T-helper 1 cell treated with Interleukin-12 subunit alpha and Interleukin-12 subunit beta and Interleukin-4 antibody, amounts not matched to agents 30 ng/mL and 1 ng/mL, for 36 hours (primary cell): ENCODE measurements at regions not wholly inside any gene's neighbourhood (a gene's known extent, or its start where the extent isn't known, plus 50 kb on each side); places are given as distances from the start of the nearest gene placed in this dataset.

Source experiments
- intact Hi-C: fragments of 100-400 bp; cut with micrococcal nuclease; formaldehyde crosslinking; loops from one replicate; pipeline ENCODE4 v1.15.1; 2024

- intact Hi-C loops: no loop called here
Measured at GRCh38 chr22:48573766-48574165, 1253.9 kb downstream of the BRD1 start.

GRCh38 chr22:48572951-48573350 lies 1254.7 kb downstream of the BRD1 start:
- intact Hi-C loops: no loop called here

- intact Hi-C loops: no loop called here
Measured at GRCh38 chr22:48570912-48571311, 1256.8 kb downstream of the BRD1 start.

- intact Hi-C loops: no loop called here
Measured at GRCh38 chr22:48569476-48570233, 1258.0 kb downstream of the BRD1 start.

- intact Hi-C loops: no loop called here
Measured at GRCh38 chr22:48568736-48569330, 1258.8 kb downstream of the BRD1 start.

- intact Hi-C loops: no loop called here
Measured at GRCh38 chr22:48567213-48567975, 1260.3 kb downstream of the BRD1 start.

- intact Hi-C loops: no loop called here
Measured at GRCh38 chr22:48566741-48567140, 1260.9 kb downstream of the BRD1 start.

- intact Hi-C loops: no loop called here
Measured at GRCh38 chr22:48565901-48566501, 1261.7 kb downstream of the BRD1 start.

GRCh38 chr22:48564995-48565394 lies 1262.7 kb downstream of the BRD1 start:
- intact Hi-C loops: no loop called here

- intact Hi-C loops: no loop called here
Measured at GRCh38 chr22:48563966-48564330, 1263.7 kb downstream of the BRD1 start.

- intact Hi-C loops: no loop called here
Measured at GRCh38 chr22:48563118-48563965, 1264.3 kb downstream of the BRD1 start.

GRCh38 chr22:48561676-48562075 lies 1266.0 kb downstream of the BRD1 start:
- intact Hi-C loops: no loop called here

GRCh38 chr22:48560836-48561235 lies 1266.8 kb downstream of the BRD1 start:
- intact Hi-C loops: no loop called here

- intact Hi-C loops: no loop called here
Measured at GRCh38 chr22:48560389-48560751, 1267.3 kb downstream of the BRD1 start.

- intact Hi-C loops: no loop called here
Measured at GRCh38 chr22:48559647-48560388, 1267.9 kb downstream of the BRD1 start.

- intact Hi-C loops: no loop called here
Measured at GRCh38 chr22:48558606-48559402, 1268.9 kb downstream of the BRD1 start.

- intact Hi-C loops: no loop called here
Measured at GRCh38 chr22:48558016-48558415, 1269.7 kb downstream of the BRD1 start.

- intact Hi-C loops: no loop called here
Measured at GRCh38 chr22:48557473-48557872, 1270.2 kb downstream of the BRD1 start.

- intact Hi-C loops: no loop called here
Measured at GRCh38 chr22:48556751-48557150, 1270.9 kb downstream of the BRD1 start.

GRCh38 chr22:48556222-48556621 lies 1271.5 kb downstream of the BRD1 start:
- intact Hi-C loops: no loop called here
